Suppressor macrophage (primary cell): ENCODE measurements at regions not wholly inside any gene's neighbourhood (a gene's known extent, or its start where the extent isn't known, plus 50 kb on each side); places are given as distances from the start of the nearest gene placed in this dataset.
"Not testable (repeated sequence)": the region's sequence is repeated elsewhere in the genome, so short reads cannot be mapped to it uniquely, and the experiment has no call there.

ENCODE experiments used
- DNase-seq, 4 experiments: peaks; one replicate each; pipeline ENCODE4 v3.0.0-alpha.2; 2020 to 2022

- DNase-seq, result no peak
Observed at GRCh38 chr10:129193148-129193547, 273.9 kb upstream of the MGMT start.

GRCh38 chr10:129194181-129194870, 272.7 kb upstream of the MGMT start:
- DNase-seq, result no peak

- DNase-seq, result no peak
Observed at GRCh38 chr10:129199826-129200225, 267.2 kb upstream of the MGMT start.

GRCh38 chr10:129203819-129204218, 263.2 kb upstream of the MGMT start:
- no peak for DNase-seq

- DNase-seq, result no peak
Observed at GRCh38 chr10:129207297-129207696, 259.7 kb upstream of the MGMT start.

GRCh38 chr10:129210876-129211275, 256.2 kb upstream of the MGMT start:
- no peak for DNase-seq

GRCh38 chr10:129213256-129213655, 253.8 kb upstream of the MGMT start:
- DNase-seq, result no peak

GRCh38 chr10:129213996-129214395, 253.0 kb upstream of the MGMT start:
- DNase-seq, result not testable (repeated sequence)

- DNase-seq, result no peak
Observed at GRCh38 chr10:129219364-129219763, 247.7 kb upstream of the MGMT start.

- no peak for DNase-seq
Observed at GRCh38 chr10:129222436-129222835, 244.6 kb upstream of the MGMT start.

- no peak for DNase-seq
Observed at GRCh38 chr10:129223363-129223762, 243.7 kb upstream of the MGMT start.

- DNase-seq, result no peak
Observed at GRCh38 chr10:129224065-129224464, 243.0 kb upstream of the MGMT start.

- no peak for DNase-seq
Observed at GRCh38 chr10:129231821-129232220, 235.2 kb upstream of the MGMT start.

- no peak for DNase-seq
Observed at GRCh38 chr10:129233351-129234148, 233.5 kb upstream of the MGMT start.

GRCh38 chr10:129236274-129236691, 230.8 kb upstream of the MGMT start:
- DNase-seq, result no peak

- no peak for DNase-seq
Observed at GRCh38 chr10:129241461-129241860, 225.6 kb upstream of the MGMT start.

GRCh38 chr10:129244298-129244697, 222.7 kb upstream of the MGMT start:
- DNase-seq, result no peak

GRCh38 chr10:129244757-129245156, 222.3 kb upstream of the MGMT start:
- DNase-seq, result no peak

- no peak for DNase-seq
Observed at GRCh38 chr10:129253161-129253864, 213.7 kb upstream of the MGMT start.

GRCh38 chr10:129253865-129254179, 213.2 kb upstream of the MGMT start:
- DNase-seq, result peak in 2 of 4 experiments; percentile 0 to 8

- no peak for DNase-seq
Observed at GRCh38 chr10:129258283-129258923, 208.6 kb upstream of the MGMT start.

- DNase-seq, result no peak
Observed at GRCh38 chr10:129259128-129259815, 207.8 kb upstream of the MGMT start.

- DNase-seq, result no peak
Observed at GRCh38 chr10:129272176-129272575, 194.9 kb upstream of the MGMT start.
